ENCODE measurements at regions not wholly inside any gene's neighbourhood (a gene's known extent, or its start where the extent isn't known, plus 50 kb on each side); places are given as distances from the start of the nearest gene placed in this dataset.

DNA sequence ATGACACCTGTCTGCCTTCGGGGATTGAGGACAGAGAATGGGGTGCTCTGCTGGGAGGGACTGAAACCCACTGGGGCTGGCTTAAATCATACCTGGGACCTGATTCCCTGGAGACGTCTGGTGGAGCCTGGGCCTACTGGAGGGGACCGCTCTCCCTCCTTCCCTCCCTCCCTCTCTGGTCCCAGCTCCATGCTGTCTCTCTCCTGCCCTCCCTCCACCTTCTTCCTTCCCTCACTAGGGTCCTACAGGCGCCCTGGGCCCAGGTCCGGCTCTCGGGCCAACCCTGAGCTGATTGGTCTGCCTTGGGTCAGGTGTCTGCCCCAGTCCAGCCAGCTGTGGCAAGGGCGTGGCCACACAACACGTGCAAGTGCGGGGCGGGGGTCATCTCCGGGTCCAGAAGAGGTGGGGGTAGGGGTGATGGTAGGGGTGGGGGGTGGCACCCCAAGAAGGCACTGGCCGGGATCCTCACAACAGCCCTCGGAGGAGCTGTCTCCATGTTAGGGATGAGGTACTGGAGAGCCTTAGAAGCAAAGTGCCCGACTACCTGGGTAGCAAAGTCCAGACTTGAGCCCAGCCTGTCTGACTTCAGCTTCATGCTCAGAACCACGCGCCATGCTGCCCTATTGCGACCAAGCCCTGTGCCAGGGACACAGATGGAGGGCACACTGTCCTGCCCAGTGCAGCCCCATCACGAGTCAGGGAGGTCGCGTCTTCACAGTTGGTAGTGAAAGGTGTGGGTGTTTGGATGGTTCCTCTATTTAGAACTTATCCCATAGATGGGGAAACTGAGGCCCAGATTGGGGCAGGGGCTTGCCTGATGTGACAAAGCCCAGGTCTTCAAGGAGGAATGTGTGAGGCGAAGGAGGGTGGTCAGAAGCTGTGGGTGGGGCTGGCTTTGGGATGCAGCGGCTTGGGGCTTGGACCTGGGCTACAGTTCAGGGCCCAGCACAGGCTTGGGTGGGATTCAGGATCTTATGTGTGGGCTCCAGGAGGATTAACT is 574.1 kb downstream of the PTPRU start:
- Mint-ChIP-seq H3K4me1 (no peaks in the 10 kb centered on the region), H3K27ac (ENCODE audit: low read depth) (no peak overlapping the region), H3K4me3 (no peak overlapping the region), H3K36me3 (ENCODE audit: insufficient read depth) (no peaks in the 10 kb centered on the region), H3K27me3 (peaks cover 29% of the 10 kb centered on the region), H3K9me3 (no peaks in the 10 kb centered on the region)
- ATAC-seq (replicated peaks; ENCODE audit: extremely low read depth, poor library complexity, severe bottlenecking): no peak
- DNase-seq (ENCODE audit: low spot score in 2 of 2): no peak

- H3K36me3 Mint-ChIP-seq (ENCODE audit: insufficient read depth): no peaks in the 10 kb centered on the region
- H3K9me3 Mint-ChIP-seq: no peaks in the 10 kb centered on the region
- H3K27me3 Mint-ChIP-seq: peaks cover 32% of the 10 kb centered on the region
- H3K27ac Mint-ChIP-seq (ENCODE audit: low read depth): no peak overlapping the region
- no peak overlapping the region for H3K4me3 Mint-ChIP-seq
- ATAC-seq (replicated peaks; ENCODE audit: extremely low read depth, poor library complexity, severe bottlenecking) (no peak), DNase-seq (ENCODE audit: low spot score in 2 of 2) (no peak)
- H3K4me1 Mint-ChIP-seq: no peaks in the 10 kb centered on the region
These were observed 573.3 kb downstream of the PTPRU start for GRCh38 chr1:29809446-29810120.

DNA sequence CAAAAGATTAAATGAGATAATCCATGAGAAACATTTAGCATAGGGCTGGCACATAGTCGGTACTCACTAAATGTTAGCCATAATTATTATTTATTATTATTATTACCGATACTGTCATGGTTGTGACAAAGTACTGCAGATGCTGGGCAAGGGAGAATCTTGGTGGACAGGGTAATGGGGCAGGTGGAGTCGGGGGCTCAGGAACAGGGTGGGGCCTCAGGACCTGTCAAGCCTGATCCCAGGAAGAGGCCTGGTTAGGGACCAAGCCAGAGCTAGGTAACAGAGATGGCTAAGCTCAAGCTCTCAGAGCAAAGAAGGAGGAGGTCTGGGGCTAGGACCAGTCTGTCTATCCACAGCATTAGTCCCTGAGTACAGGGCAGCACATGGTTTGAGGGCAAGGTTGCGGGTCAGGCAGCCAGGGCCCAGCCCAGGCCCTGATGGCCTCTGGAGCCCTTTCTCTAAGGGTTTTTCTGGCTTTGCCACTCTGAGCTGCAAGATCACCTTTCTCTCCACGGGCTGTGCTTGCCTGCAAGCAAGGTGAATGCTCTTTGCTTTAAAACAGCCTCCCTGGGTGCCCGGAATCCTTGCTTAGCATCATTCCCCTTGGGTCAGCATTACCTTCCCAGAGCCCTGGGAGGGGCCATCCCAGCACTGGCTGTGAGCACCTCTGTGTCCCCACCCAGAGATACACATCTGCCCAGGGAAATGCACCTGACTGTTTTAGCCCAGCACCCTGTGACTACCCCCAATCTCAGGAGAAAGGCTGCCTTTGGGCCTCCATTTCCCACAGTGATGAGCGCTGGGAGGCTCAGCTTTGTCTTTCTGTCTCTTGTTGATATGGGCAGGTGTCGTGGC is 572.0 kb downstream of the PTPRU start:
- Mint-ChIP-seq H3K4me1 (no peaks in the 10 kb centered on the region), H3K36me3 (ENCODE audit: insufficient read depth) (no peaks in the 10 kb centered on the region), H3K4me3 (no peak overlapping the region), H3K27ac (ENCODE audit: low read depth) (no peak overlapping the region), H3K27me3 (peaks cover 40% of the 10 kb centered on the region), H3K9me3 (no peaks in the 10 kb centered on the region)
- ATAC-seq (replicated peaks; ENCODE audit: extremely low read depth, poor library complexity, severe bottlenecking): no peak
- no peak for DNase-seq (ENCODE audit: low spot score in 2 of 2)

GRCh38 chr1:29807689-29808088 is 571.4 kb downstream of the PTPRU start:
- no peak overlapping the region for H3K27ac Mint-ChIP-seq (ENCODE audit: low read depth)

GRCh38 chr1:29806646-29807319 is 570.5 kb downstream of the PTPRU start:
- Mint-ChIP-seq H3K4me3 (no peak overlapping the region), H3K27ac (ENCODE audit: low read depth) (no peak overlapping the region), H3K9me3 (no peaks in the 10 kb centered on the region), H3K27me3 (peaks cover 55% of the 10 kb centered on the region), H3K4me1 (no peaks in the 10 kb centered on the region), H3K36me3 (ENCODE audit: insufficient read depth) (no peaks in the 10 kb centered on the region)
- ATAC-seq (replicated peaks; ENCODE audit: extremely low read depth, poor library complexity, severe bottlenecking) (no peak), DNase-seq (ENCODE audit: low spot score in 2 of 2) (no peak)

More at GRCh38 chr1:29807689-29808088, 571.4 kb downstream of the PTPRU start:
- peaks cover 46% of the 10 kb centered on the region for H3K27me3 Mint-ChIP-seq
- H3K9me3 Mint-ChIP-seq: no peaks in the 10 kb centered on the region
- no peaks in the 10 kb centered on the region for H3K36me3 Mint-ChIP-seq (ENCODE audit: insufficient read depth)
- no peak for ATAC-seq (replicated peaks; ENCODE audit: extremely low read depth, poor library complexity, severe bottlenecking)
- no peaks in the 10 kb centered on the region for H3K4me1 Mint-ChIP-seq
- DNase-seq (ENCODE audit: low spot score in 2 of 2): no peak
- no peak overlapping the region for H3K4me3 Mint-ChIP-seq

- Mint-ChIP-seq H3K4me1 (no peaks in the 10 kb centered on the region), H3K36me3 (ENCODE audit: insufficient read depth) (no peaks in the 10 kb centered on the region), H3K9me3 (no peaks in the 10 kb centered on the region), H3K4me3 (no peak overlapping the region), H3K27ac (ENCODE audit: low read depth) (no peak overlapping the region), H3K27me3 (peaks cover 58% of the 10 kb centered on the region)
- ATAC-seq (replicated peaks; ENCODE audit: extremely low read depth, poor library complexity, severe bottlenecking) (no peak), DNase-seq (ENCODE audit: low spot score in 2 of 2) (no peak)
These were observed 569.5 kb downstream of the PTPRU start for GRCh38 chr1:29805896-29806160.

- no peak for DNase-seq (ENCODE audit: low spot score in 2 of 2)
- H3K27ac Mint-ChIP-seq (ENCODE audit: low read depth): no peak overlapping the region
- H3K4me3 Mint-ChIP-seq: no peak overlapping the region
- no peaks in the 10 kb centered on the region for H3K4me1 Mint-ChIP-seq
- H3K36me3 Mint-ChIP-seq (ENCODE audit: insufficient read depth): no peaks in the 10 kb centered on the region
- ATAC-seq (replicated peaks; ENCODE audit: extremely low read depth, poor library complexity, severe bottlenecking): no peak
- H3K9me3 Mint-ChIP-seq: no peaks in the 10 kb centered on the region
- H3K27me3 Mint-ChIP-seq: peaks cover 53% of the 10 kb centered on the region
These were observed 569.0 kb downstream of the PTPRU start for GRCh38 chr1:29805122-29805895.

DNA sequence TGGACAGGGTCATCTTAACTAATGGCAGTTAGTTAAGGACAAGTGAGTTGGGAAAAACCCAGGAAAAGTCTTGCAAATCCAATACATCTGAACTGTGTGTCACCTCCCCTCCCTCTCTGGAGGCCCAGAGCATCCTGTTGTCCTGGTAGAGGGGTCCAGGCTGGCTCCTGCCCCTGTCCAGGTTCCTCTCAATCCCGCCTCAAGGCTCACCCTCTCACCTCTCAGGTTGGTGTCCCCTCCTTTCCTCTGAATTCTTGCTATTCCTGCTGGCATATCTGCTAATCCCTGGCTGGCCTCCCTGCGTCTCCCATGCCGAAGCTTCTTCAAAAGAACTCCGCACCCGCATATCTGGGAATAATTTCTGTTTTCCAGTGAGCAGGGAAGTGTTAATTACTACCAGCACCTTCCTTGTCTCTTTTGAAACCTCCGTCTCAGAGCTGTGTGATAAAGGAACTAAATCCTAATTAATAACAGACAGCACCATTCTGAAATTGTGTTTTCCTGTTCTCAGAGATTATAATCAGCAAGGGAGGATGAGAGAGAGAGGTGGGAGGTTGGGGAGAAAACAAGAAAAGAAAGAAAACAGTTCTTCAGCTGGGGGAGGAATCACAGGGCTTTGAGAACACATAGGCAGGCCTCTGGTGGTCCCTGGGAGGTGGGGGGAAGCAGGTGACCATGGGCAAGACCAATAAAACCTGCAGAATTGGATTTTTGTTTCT is 568.0 kb downstream of the PTPRU start:
- Mint-ChIP-seq H3K27ac (ENCODE audit: low read depth) (no peak overlapping the region), H3K4me3 (no peak overlapping the region), H3K4me1 (no peaks in the 10 kb centered on the region), H3K36me3 (ENCODE audit: insufficient read depth) (no peaks in the 10 kb centered on the region), H3K27me3 (peaks cover 44% of the 10 kb centered on the region), H3K9me3 (no peaks in the 10 kb centered on the region)
- ATAC-seq (replicated peaks; ENCODE audit: extremely low read depth, poor library complexity, severe bottlenecking) (no peak), DNase-seq (ENCODE audit: low spot score in 2 of 2) (no peak)

DNA sequence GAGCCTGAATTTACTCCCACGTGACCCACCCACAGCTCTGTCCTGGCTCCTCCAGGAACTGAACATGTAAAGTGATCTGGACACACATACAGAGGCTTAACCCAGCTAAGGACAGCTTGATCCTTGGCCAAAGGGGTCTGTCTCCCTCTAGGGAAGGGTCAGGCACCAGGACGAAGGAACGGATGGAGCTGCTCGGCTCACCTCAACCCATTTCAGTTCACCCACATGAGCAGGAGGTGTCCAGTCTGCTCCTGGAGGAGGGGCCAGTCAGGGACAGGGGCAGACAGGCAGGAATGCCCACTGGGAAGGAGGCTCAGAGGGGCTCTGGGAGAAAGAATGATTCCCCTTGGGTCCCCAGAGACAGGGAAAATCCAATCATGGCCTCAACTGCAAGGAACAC is 567.2 kb downstream of the PTPRU start:
- Mint-ChIP-seq H3K27ac (ENCODE audit: low read depth) (no peak overlapping the region), H3K4me1 (no peaks in the 10 kb centered on the region), H3K36me3 (ENCODE audit: insufficient read depth) (no peaks in the 10 kb centered on the region), H3K4me3 (no peak overlapping the region), H3K9me3 (no peaks in the 10 kb centered on the region), H3K27me3 (peaks cover 36% of the 10 kb centered on the region)
- ATAC-seq (replicated peaks; ENCODE audit: extremely low read depth, poor library complexity, severe bottlenecking) (no peak), DNase-seq (ENCODE audit: low spot score in 2 of 2) (no peak)

DNA sequence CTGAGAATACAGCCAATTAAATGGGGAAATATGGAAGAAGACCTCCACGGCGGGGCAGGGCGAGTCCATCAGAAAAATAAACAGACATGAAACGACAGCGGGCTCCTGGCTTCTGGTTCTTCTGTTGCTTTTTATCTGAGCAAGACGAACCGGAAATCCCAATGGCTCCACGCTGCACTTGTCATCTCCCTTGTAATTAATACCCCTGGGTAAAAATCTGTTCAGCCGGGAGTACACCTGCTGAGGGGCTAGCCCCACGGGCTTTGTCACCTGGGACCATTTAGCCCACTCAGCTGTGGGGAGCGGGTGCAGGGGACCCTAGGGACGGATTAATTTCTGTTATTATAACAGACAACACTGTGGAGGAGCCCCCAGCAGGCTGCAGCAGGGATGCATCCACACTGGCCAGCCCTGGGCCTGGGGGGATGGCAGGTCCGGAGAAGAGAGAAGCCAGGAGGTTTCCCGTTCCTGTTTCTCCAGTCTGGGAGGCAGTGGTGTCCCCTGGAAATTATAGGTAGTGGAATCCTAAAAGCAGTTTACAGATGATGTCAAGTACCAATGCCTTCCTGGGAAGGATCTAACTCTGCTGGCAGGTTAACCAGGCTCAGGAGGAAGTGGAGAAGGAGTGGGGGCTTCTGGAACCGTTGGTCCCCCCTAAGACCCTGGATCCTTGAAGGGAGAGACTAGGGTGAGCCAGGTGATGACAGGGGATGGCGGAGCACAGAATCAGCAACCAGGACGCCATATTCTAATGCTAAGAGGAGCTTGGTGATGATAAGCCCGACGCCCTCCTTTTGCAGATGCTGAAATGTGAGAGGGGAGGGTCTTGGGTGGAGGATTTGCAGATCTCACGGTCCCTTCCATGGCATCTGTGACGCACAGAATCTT is 566.1 kb downstream of the PTPRU start:
- ATAC-seq (replicated peaks; ENCODE audit: extremely low read depth, poor library complexity, severe bottlenecking) (no peak), DNase-seq (ENCODE audit: low spot score in 2 of 2) (no peak)
- Mint-ChIP-seq H3K36me3 (ENCODE audit: insufficient read depth) (no peaks in the 10 kb centered on the region), H3K4me3 (no peak overlapping the region), H3K27ac (ENCODE audit: low read depth) (no peak overlapping the region), H3K27me3 (peaks cover 36% of the 10 kb centered on the region), H3K4me1 (no peaks in the 10 kb centered on the region), H3K9me3 (no peaks in the 10 kb centered on the region)
